COLO829 (cell line): ENCODE measurements at regions not wholly inside any gene's neighbourhood (a gene's known extent, or its start where the extent isn't known, plus 50 kb on each side); places are given as distances from the start of the nearest gene placed in this dataset.
"Not testable (repeated sequence)": the region's sequence is repeated elsewhere in the genome, so short reads cannot be mapped to it uniquely, and the experiment has no call there.

Experiments used
- DNase-seq: peaks from one replicate; pipeline ENCODE4 v3.0.0; 2012; ENCODE audit warnings: low spot score

DNA sequence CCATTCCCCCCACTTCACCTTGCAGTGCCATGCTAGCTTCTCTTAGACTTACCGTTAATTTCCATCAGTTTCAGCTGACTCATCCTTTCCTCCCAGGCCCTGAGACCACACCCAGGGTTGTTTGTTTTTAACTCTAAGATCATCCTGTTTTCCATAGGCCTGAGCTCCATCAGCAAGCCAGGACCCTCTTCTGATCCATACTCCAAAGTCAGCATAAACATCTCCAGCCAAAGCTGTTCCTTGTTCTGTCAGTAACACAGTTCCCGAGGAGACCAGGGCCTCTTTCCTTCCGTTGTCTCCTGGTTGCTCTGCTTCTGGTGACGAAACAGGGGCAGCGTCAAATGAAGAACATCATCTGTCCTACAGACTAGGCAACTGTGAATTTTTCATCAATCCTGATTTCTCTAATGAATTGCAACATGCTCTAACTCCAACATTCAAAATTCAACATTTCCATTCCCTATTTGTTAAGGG is 83.8 kb upstream of the HNF1B start:
- DNase-seq, result no peak

DNA sequence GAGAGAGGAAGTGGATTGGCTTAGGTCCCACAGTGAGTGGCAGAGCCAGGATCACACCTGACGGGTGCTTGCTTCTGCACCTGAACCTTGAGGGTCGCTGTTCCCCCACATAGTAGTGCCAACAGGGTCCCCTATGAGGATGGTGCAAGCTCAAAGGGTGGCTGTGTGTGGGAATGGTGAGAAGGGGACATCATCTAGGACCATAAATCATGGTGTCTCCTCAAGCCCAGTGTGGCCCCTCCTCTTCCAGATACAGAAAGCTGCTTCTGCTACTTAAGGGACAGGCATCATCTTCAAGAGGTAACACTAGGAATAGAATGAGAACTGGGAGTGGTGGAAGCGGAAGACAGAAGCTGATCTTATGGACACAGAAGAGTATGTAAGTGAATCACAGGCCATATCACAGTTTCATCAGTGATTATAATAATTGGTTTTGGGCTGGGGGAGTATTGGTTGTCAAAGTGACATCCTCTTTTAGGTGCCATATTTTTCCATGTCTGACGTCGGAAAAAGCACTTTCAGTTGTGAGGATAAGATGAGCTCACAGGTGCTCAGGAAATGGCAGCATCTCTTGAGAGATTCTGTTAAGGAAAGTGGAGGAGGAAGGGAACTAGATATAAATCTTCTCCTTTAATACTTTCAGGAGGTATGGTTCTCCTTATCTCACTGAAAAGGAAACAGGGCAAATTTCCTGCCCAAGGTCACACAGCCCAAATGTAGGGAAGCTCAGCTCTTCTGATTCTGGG is 83.2 kb upstream of the HNF1B start:
- DNase-seq, result no peak

DNA sequence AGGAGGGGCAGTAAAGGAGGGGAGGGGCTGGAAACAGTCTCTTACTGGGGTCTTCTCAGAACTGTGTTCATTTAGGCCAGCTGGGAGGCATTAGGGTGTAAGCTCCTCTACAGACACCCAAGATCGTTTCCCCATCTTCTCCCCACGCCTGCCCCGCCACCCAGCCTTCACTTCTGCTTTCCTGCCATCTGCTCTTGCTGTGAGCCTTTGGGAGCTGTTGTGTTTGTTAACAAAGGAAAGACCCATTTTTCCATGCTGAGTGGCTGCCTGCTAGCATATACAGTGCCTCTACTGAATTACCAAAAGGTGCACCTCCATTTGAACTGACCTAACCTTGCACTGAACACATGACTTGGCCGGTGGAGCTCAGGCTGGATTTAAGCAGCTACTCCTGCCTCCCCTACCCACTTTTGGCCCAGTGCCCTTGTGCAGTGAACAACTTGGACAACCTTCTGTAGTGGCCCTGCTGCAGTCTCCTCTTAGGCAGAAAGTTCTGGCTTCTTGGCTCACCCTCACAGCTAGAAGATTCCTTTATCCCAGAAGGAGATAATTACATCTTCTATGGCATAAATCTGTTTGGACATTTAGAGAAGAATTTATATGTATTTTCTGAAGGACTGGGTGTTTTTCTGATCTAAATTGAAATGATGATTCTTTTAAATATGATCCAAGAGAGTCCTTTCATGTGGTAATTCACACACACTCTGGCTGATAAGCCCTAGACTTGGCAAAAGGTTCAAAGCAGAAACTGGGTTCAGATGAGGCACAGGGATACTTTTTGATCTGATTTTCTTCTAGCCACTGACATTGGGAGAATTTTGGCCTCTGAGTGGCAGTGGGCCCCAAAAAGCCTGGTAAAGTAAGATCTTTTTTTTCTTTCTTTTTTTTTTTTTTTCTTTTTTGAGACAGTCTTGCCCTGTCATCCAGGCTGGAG is 81.9 kb upstream of the HNF1B start:
- no peak for DNase-seq

DNA sequence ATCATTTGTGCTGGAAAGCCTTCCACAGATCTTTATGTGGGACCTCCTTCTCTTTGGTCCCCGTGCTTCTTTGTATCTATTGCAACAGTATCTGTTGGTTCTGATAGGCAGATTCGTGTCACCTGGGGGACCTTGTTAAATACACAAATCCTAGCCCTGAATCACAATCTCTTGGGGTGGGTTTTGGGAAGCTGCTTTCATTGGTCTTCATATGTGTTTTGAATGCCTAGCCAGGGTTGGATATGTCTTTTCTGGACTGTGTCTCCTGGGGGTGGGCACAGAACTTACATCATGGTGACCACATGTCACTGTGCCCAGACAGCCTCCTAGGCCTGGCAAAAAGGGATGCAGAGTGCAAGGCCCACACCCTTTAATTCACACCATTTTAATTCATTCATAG is 81.0 kb upstream of the HNF1B start:
- DNase-seq, result no peak

DNA sequence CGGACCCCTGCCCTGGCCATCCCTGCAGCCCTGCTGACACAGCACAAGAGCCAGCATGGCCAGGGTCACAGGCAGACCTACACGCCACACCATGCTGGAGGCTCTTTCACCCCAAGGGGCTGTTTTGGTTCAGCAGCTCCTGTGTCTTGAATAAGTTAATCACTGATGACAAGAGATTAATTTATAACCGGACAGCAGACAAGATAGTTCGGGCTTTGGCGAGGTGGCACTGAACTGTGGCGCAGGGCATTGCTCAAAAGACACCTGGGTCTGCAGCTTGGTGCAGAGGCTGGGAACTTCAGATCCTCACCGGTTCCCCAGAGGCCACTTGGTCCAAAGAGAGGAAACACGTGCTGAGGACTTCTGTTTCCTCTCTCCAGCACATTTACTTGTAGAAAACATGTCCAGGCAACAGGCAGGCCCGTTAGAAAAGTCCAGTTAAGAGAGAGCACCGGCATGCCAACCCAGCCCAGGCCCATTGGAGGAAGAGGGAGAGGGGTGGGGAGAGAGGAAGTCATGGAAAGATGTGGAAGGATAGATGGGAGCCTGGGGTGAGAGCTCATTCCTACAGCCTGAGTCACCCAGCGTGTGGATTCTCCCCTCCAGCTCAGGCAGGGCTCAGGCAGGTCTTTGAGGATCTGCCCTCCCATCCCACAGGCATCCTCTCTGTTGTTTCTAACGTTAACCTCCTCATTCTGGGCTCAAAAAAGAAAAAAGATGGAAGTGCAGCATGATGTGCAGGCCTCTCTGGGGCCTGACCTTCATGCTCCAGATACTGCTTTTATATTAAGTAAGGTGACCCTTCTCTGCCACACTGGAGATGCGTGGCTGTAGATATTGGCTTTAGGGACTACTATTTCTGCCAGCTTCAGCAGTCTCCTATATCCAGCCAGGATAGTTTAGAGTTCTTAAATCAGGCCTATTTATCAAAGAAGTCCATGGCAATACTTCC is 80.0 kb upstream of the HNF1B start:
- peak; percentile 82 for DNase-seq

DNA sequence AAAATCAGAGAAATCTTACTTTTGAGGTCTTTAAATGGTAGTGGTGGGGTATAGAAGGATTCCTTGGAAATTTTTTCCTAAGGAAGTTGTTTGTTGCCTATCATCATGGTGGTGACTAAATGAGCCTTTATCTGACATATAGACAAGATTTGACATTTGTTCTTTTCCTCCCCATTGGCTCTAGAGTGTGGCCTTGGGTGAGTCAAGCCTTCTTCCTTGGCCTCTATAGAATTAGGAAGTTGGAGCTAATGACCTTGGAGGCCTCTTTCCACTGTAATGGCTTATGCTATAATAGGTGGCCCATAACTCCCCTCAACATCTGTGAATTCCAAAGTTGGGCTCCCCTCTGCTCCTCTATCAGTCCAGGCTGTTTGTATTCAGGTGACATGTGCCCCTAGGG is 79.1 kb upstream of the HNF1B start:
- no peak for DNase-seq

DNA sequence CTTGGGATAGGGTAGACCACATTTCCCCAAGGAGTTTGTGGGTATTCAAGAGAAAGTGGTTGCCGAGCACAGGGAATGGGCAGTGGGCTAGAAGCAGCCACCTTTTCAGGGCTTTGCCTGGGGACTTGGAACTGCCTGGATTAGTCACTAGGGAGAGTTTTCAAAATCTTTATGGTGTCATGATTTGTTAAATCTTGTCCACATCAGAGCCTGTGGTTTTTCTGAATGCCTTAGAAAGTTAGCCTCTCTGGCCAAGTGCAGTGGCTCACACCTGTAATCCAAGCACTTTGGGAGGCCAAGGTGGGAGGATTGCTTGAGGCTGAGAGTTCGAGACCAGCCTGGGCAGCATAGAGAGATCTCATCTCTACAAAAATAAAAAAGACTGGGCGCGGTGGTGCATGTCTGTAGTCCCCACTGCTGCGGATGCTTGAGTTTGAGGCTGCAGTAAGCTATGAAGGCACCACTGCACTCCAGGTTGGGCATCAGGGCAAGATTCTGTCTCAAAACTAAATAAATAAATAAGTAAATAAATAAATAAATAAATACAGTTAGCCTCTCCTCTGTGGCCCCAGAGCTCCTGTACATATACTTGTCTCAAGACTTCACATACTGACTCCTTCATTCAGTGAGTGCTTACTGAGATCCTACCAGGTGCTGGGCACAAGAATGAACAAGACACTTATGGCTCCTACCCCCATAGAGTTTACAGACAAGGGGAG is 76.3 kb upstream of the HNF1B start:
- DNase-seq, result no peak

DNA sequence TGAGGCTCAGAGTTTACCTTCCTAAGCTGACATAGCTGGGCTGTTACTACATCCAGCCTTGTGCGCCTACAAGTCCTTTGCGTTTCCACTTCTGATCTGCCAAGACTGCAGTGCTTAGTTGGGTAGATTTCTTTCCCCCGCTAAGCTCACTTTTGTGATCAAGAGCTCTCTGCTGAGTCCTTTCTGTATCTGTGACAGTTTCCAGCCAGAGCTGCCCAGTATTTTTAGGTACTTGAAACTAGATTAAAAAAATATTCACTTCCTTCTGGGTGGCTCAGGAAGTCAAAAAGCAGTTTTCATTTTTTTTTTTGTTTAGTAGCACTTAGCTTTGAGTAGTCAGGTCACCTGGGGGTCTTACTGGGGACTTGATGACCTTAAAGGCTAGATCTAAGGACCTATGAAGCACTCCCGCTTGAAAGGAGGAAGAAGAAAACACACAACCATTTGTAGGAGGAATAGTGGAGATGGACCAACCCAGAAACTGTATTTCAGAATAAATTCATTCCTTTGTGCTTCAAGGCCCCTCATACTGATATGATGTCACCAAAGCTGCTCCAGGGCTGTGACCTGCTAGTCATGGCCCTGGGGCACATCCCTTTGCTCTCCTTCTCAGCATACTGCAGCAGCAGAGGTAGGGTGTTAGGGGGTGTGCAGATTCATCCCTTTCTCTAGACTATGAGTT is 75.6 kb upstream of the HNF1B start:
- no peak for DNase-seq

DNA sequence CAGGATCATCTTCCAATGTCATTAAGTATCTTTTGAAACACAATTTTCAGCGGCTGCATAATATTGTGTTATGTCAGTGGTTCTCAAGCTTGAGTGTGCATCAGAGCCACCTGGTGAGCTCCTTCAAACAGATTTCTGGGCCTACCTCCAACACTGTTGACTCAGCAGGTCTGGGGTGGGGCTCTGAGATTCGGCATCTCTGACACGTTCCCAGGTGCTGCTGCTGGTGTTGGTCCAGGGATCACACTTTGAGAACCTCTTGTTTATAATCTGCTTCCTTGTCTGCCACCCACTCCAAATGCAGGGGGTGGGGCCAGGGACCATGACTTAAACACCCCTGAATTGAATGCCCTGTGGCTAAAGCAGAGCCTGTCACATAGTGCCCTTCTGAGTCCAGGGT is 73.8 kb upstream of the HNF1B start:
- DNase-seq, result no peak

DNA sequence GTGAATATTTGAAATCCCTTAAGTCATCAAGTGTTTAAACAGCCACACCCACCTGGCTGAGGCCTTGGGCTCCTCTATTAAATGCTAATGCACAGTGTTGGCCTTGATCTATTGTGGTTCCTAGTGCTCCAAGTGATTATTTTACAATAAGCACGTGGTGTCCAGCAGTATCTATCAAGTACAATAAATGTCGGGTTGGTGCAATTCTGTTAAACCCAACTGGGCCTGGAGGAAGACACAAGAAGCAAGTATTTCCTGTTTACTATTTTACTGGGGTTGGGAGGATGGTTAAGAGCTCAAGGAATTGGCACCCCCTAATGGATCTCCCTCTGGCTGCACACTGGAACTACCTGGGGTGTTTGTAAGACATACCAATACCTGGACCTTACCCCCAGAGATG is 72.1 kb upstream of the HNF1B start:
- DNase-seq, result no peak

DNA sequence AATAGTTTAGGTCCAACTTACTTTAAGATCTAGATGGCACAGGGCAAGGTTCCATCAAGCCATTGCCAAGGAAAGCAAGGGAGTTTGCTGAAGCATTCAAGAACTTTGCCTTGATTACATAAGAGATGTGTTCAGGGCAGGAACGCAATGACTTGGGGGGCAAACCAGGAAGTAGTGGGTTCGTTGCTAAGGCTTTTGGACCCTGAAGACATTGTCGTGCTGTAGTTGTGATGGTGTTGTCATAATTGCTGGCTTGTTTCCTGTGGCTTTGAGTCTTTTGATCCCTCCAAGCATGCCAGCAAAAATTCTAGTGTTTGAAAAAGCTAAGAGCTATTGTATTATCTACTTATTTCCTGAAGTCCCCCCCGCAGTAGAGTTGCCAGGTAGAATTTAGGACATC is 70.7 kb upstream of the HNF1B start:
- DNase-seq, result no peak

DNA sequence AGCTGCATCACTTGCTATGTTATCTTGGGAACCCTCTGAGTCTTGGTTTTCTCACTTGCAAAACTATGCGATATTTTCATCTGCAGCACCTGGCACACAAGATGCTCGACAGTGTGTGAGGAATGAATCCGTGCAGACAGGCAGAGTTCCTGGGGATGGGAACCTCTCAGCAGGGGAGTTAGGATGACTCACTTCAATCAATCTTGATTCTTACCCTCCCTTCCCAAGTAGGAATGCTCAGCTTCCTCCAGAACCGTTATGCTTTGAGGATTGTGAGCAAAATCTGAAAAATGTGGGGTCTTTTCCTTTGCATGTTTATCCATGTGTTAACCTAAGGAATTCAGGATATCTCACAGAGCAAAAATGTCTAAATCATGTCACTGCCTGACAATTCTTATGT is 68.9 kb upstream of the HNF1B start:
- DNase-seq, result peak; percentile 33

DNA sequence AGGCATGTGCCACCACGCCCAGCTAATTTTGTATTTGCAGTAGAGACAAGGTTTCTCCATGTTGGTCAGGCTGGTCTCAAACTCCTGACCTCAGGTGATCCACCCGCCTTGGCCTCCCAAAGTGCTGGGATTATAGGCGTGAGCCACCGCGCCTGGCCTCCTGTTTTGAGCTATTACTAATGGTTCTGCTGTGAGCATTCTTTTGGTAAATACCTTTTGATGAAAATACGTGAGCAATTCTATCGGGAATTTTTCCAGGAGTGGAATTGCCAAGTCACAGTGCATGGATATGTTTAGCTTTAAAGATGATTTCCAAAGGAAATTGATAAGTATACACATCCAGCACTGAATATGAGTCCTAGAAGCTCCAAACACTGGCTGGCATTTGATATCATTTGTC is 64.0 kb upstream of the HNF1B start:
- DNase-seq, result not testable (repeated sequence)

DNA sequence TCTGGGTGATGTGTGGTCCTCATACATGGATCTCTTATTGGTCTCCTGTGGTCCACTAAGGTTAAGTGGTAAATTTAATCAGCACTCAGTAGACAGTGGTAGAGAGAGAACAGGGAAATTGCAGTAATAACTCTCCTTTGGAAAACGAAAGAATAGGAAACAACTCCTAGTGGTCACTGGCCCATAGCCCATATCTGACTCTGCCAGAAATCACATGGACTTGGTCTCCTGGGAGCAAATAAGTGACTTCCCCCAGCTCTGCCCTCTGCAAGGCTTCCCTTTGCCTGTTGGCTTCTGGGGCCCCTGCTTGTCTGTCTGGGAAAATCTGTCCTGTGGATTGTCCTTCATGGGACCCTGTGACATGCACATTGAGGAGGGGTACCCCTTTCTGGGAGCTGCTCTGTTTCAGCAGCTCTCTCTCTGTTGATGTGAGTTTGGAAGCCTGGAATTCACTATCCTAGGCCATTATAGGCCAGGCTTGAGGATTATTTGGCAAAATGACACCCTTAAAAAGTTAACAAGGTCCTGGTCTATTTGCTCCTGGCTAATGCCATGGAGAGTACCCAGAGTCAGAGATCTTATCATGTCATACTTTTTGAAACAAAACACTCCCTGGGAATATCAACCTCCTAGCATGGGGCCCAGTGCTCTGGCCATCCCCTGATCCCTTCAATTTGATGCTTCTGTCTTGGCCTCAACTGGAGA is 58.0 kb upstream of the HNF1B start:
- DNase-seq, result peak; percentile 16

DNA sequence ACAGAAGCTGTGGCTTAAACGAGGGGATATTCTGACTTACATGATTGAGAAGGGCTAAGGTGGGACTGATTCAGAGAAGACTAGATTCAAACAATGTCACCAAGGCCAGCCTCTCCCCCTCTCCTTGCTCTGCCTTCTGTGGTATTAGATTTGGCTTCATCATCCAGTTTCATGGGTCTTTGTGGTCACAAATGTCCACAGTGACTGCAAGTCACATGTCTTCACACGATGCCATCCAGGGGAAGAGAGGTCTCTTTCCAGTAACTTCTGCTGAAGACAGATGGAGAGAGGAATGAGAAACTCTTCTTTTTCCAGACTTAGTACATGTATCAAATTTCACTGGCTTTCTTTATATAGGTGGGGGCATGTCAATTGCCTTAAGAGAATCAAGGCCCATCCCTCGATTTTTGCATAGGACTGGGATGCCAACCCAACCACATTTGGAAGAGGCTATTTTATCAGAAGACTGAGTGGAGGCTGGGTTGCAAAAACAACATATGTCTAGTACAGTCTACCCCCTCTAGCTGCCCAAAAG is 57.3 kb upstream of the HNF1B start:
- DNase-seq, result no peak

DNA sequence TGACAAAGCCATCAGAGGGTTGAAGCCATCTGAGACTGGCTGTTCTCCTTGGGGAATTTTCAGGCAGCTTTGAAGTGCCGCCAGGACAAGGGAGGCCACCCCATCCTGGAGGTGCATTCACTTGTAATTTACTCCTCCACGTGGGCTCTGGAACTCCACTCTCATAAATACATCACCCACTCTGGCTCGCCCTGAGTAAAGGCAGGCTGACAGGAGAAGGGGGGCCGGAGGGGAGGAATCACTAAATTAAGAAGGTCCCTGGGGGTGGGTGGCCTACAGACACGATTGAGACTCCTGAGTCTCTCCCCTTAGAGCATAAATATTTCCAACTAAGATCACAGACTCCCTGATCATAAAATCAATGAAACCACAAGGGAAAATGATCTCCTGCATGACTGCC is 56.3 kb upstream of the HNF1B start:
- DNase-seq, result no peak

DNA sequence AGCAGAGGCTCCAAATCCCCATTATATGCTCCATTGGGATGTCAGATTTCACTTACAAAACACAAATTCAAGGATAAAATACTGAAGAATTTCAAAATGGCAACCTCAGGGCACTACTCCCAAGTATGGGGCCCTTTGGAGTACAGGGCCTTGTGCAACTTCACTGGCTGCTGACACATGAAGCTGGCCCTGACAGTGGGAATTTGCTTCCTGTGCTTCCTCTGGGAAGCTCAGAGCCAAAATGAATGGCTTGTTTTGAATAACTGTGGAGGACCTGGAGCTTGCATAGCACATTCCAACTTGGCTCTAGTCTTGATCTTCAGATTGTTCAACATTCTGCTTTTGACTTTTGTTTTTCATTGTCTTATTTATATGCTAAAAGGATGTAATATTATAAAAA is 52.3 kb upstream of the HNF1B start:
- no peak for DNase-seq

DNA sequence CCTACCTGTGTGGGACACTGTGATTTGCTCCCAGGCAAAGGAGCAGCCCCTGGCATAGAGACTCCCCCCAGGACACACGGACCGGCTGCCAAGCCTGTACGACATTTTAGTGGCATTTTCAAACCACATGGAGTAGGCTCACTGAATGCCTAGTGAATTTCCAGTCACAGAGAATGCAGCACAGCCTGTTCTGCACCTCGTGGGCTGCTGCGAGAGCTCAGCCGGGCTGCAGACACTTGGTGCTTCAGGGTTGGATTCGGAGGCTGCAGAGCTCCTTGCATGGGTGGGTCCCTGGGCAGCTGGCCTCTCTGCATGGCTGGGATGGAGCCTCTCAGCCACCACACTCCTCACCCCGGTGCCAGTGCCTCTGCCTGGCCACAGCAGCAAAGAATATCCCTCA is 51.2 kb upstream of the HNF1B start:
- no peak for DNase-seq
